ENCODE measurements at regions not wholly inside any gene's neighbourhood (a gene's known extent, or its start where the extent isn't known, plus 50 kb on each side); places are given as distances from the start of the nearest gene placed in this dataset.
A peak's percentile ranks its signal among the peaks of the same experiment; 100 is the strongest.

- H3K14ac ChIP-seq (ENCODE audit: low read length) = no peak overlapping the region
- no peaks in the 10 kb centered on the region for H3K79me2 ChIP-seq (ENCODE audit: control insufficient read depth, insufficient read depth, low read length, poor library complexity)
- DNase-seq = no peak
- H3K4me3 ChIP-seq (ENCODE audit: low read depth, low read length) = no peak overlapping the region
- no peak overlapping the region for H2BK5ac ChIP-seq (ENCODE audit: low read depth, low read length, poor library complexity)
- no peaks in the 10 kb centered on the region for H3K9me3 ChIP-seq (ENCODE audit: insufficient read depth, low read depth, low read length)
- H3K18ac ChIP-seq (ENCODE audit: low read length) = no peak overlapping the region
- no peak overlapping the region for H4K91ac ChIP-seq (ENCODE audit: low read depth, low read length)
- H4K8ac ChIP-seq (ENCODE audit: low read depth, low read length) = no peak overlapping the region
- no peak overlapping the region for H4K12ac ChIP-seq (ENCODE audit: low read depth, low read length)
- no peak overlapping the region for H2AK5ac ChIP-seq (ENCODE audit: low read length)
- H3K27me3 ChIP-seq (ENCODE audit: insufficient read depth, low read length) = no peaks in the 10 kb centered on the region
- H2BK120ac ChIP-seq (ENCODE audit: insufficient read depth, low read length, poor library complexity) = no peak overlapping the region
- no peak overlapping the region for H3K27ac ChIP-seq (ENCODE audit: low read depth, low read length)
- H3K4ac ChIP-seq (ENCODE audit: low read depth, low read length) = no peak overlapping the region
- no peak overlapping the region for H2AFZ ChIP-seq (ENCODE audit: insufficient read depth, low read length, poor library complexity)
- no CpG with 5 or more reads among the region's 2 CpGs for WGBS (ENCODE audit: extremely low coverage, insufficient coverage, insufficient read length)
- no peak overlapping the region for H3K9ac ChIP-seq (ENCODE audit: low read length)
- no peak overlapping the region for H2BK12ac ChIP-seq (ENCODE audit: low read length)
- no peaks in the 10 kb centered on the region for H3K79me1 ChIP-seq (ENCODE audit: low read length)
- no peaks in the 10 kb centered on the region for H3K4me1 ChIP-seq (ENCODE audit: control insufficient read depth in 1 of 2, insufficient read depth in 2 of 2, low read length in 2 of 2)
- no peaks in the 10 kb centered on the region for H3K36me3 ChIP-seq (ENCODE audit: control insufficient read depth in 1 of 2, insufficient read depth in 2 of 2, low read length in 2 of 2)
- H3K23ac ChIP-seq (ENCODE audit: low read length) = no peak overlapping the region
- no peak overlapping the region for H3K4me2 ChIP-seq (ENCODE audit: low read length)
Observed at GRCh38 chr5:164091836-164092235, 586.4 kb downstream of the MAT2B start.

- Histone ChIP-seq H2BK120ac (ENCODE audit: insufficient read depth, low read length, poor library complexity) (no peak overlapping the region), H2BK5ac (ENCODE audit: low read depth, low read length, poor library complexity) (no peak overlapping the region), H2AK5ac (ENCODE audit: low read length) (no peak overlapping the region), H3K4me3 (ENCODE audit: low read depth, low read length) (no peak overlapping the region), H3K4me2 (ENCODE audit: low read length) (no peak overlapping the region), H3K36me3 (ENCODE audit: control insufficient read depth in 1 of 2, insufficient read depth in 2 of 2, low read length in 2 of 2) (no peaks in the 10 kb centered on the region), H4K91ac (ENCODE audit: low read depth, low read length) (no peak overlapping the region), H3K4ac (ENCODE audit: low read depth, low read length) (no peak overlapping the region), H3K23ac (ENCODE audit: low read length) (no peak overlapping the region), H3K27me3 (ENCODE audit: insufficient read depth, low read length) (no peaks in the 10 kb centered on the region), H3K18ac (ENCODE audit: low read length) (no peak overlapping the region), H2BK12ac (ENCODE audit: low read length) (no peak overlapping the region), H3K79me2 (ENCODE audit: control insufficient read depth, insufficient read depth, low read length, poor library complexity) (no peaks in the 10 kb centered on the region), H2AFZ (ENCODE audit: insufficient read depth, low read length, poor library complexity) (no peak overlapping the region), H3K27ac (ENCODE audit: low read depth, low read length) (no peak overlapping the region), H4K12ac (ENCODE audit: low read depth, low read length) (no peak overlapping the region), H3K9ac (ENCODE audit: low read length) (no peak overlapping the region), H4K8ac (ENCODE audit: low read depth, low read length) (no peak overlapping the region), H3K4me1 (ENCODE audit: control insufficient read depth in 1 of 2, insufficient read depth in 2 of 2, low read length in 2 of 2) (no peaks in the 10 kb centered on the region), H3K79me1 (ENCODE audit: low read length) (no peaks in the 10 kb centered on the region), H3K9me3 (ENCODE audit: insufficient read depth, low read depth, low read length) (no peaks in the 10 kb centered on the region), H3K14ac (ENCODE audit: low read length) (no peak overlapping the region)
- WGBS (ENCODE audit: extremely low coverage, insufficient coverage, insufficient read length) = no CpG with 5 or more reads among the region's 3 CpGs
- peak; percentile 70 to 92 for DNase-seq
Observed at GRCh38 chr5:164094291-164094690, 588.9 kb downstream of the MAT2B start.

- WGBS (ENCODE audit: extremely low coverage, insufficient coverage, insufficient read length) = 100% methylated on average over 2 of the region's 4 CpGs
- no peaks in the 10 kb centered on the region for H3K79me2 ChIP-seq (ENCODE audit: control insufficient read depth, insufficient read depth, low read length, poor library complexity)
- no peak overlapping the region for H3K4ac ChIP-seq (ENCODE audit: low read depth, low read length)
- no peak overlapping the region for H2AK5ac ChIP-seq (ENCODE audit: low read length)
- no peak overlapping the region for H2AFZ ChIP-seq (ENCODE audit: insufficient read depth, low read length, poor library complexity)
- peak; percentile 4 to 53 for DNase-seq
- H4K91ac ChIP-seq (ENCODE audit: low read depth, low read length) = no peak overlapping the region
- no peaks in the 10 kb centered on the region for H3K4me1 ChIP-seq (ENCODE audit: control insufficient read depth in 1 of 2, insufficient read depth in 2 of 2, low read length in 2 of 2)
- no peaks in the 10 kb centered on the region for H3K36me3 ChIP-seq (ENCODE audit: control insufficient read depth in 1 of 2, insufficient read depth in 2 of 2, low read length in 2 of 2)
- H3K23ac ChIP-seq (ENCODE audit: low read length) = no peak overlapping the region
- no peak overlapping the region for H4K12ac ChIP-seq (ENCODE audit: low read depth, low read length)
- no peak overlapping the region for H3K27ac ChIP-seq (ENCODE audit: low read depth, low read length)
- no peaks in the 10 kb centered on the region for H3K79me1 ChIP-seq (ENCODE audit: low read length)
- no peak overlapping the region for H3K14ac ChIP-seq (ENCODE audit: low read length)
- H3K9me3 ChIP-seq (ENCODE audit: insufficient read depth, low read depth, low read length) = no peaks in the 10 kb centered on the region
- no peak overlapping the region for H2BK5ac ChIP-seq (ENCODE audit: low read depth, low read length, poor library complexity)
- H3K18ac ChIP-seq (ENCODE audit: low read length) = no peak overlapping the region
- no peak overlapping the region for H3K4me3 ChIP-seq (ENCODE audit: low read depth, low read length)
- H2BK12ac ChIP-seq (ENCODE audit: low read length) = no peak overlapping the region
- H3K4me2 ChIP-seq (ENCODE audit: low read length) = no peak overlapping the region
- H2BK120ac ChIP-seq (ENCODE audit: insufficient read depth, low read length, poor library complexity) = no peak overlapping the region
- no peak overlapping the region for H3K9ac ChIP-seq (ENCODE audit: low read length)
- no peaks in the 10 kb centered on the region for H3K27me3 ChIP-seq (ENCODE audit: insufficient read depth, low read length)
- no peak overlapping the region for H4K8ac ChIP-seq (ENCODE audit: low read depth, low read length)
Observed at GRCh38 chr5:164097749-164098148, 592.3 kb downstream of the MAT2B start.

GRCh38 chr5:164098531-164098930 is 593.1 kb downstream of the MAT2B start:
- H3K14ac ChIP-seq (ENCODE audit: low read length) = no peak overlapping the region
- H3K23ac ChIP-seq (ENCODE audit: low read length) = no peak overlapping the region
- H3K4me3 ChIP-seq (ENCODE audit: low read depth, low read length) = no peak overlapping the region
- H4K8ac ChIP-seq (ENCODE audit: low read depth, low read length) = no peak overlapping the region
- H3K27ac ChIP-seq (ENCODE audit: low read depth, low read length) = no peak overlapping the region
- H2BK5ac ChIP-seq (ENCODE audit: low read depth, low read length, poor library complexity) = no peak overlapping the region
- no peak overlapping the region for H4K91ac ChIP-seq (ENCODE audit: low read depth, low read length)
- no peak for DNase-seq
- no peak overlapping the region for H2AK5ac ChIP-seq (ENCODE audit: low read length)
- H2AFZ ChIP-seq (ENCODE audit: insufficient read depth, low read length, poor library complexity) = no peak overlapping the region
- H2BK120ac ChIP-seq (ENCODE audit: insufficient read depth, low read length, poor library complexity) = no peak overlapping the region
- H3K36me3 ChIP-seq (ENCODE audit: control insufficient read depth in 1 of 2, insufficient read depth in 2 of 2, low read length in 2 of 2) = no peaks in the 10 kb centered on the region
- WGBS (ENCODE audit: extremely low coverage, insufficient coverage, insufficient read length) = no CpG with 5 or more reads among the region's 1 CpG
- H3K79me2 ChIP-seq (ENCODE audit: control insufficient read depth, insufficient read depth, low read length, poor library complexity) = no peaks in the 10 kb centered on the region
- no peak overlapping the region for H3K4ac ChIP-seq (ENCODE audit: low read depth, low read length)
- H3K4me2 ChIP-seq (ENCODE audit: low read length) = no peak overlapping the region
- no peaks in the 10 kb centered on the region for H3K27me3 ChIP-seq (ENCODE audit: insufficient read depth, low read length)
- no peak overlapping the region for H4K12ac ChIP-seq (ENCODE audit: low read depth, low read length)
- no peak overlapping the region for H3K9ac ChIP-seq (ENCODE audit: low read length)
- no peak overlapping the region for H2BK12ac ChIP-seq (ENCODE audit: low read length)
- no peak overlapping the region for H3K18ac ChIP-seq (ENCODE audit: low read length)
- H3K4me1 ChIP-seq (ENCODE audit: control insufficient read depth in 1 of 2, insufficient read depth in 2 of 2, low read length in 2 of 2) = no peaks in the 10 kb centered on the region
- H3K9me3 ChIP-seq (ENCODE audit: insufficient read depth, low read depth, low read length) = no peaks in the 10 kb centered on the region
- H3K79me1 ChIP-seq (ENCODE audit: low read length) = no peaks in the 10 kb centered on the region

Data from trophoblast cell (in vitro differentiated cells and primary cell).